Testis (tissue), 2 donors: ENCODE measurements at regions not wholly inside any gene's neighbourhood (a gene's known extent, or its start where the extent isn't known, plus 50 kb on each side); places are given as distances from the start of the nearest gene placed in this dataset.

ENCODE experiments used
- CTCF ChIP-seq, 3 experiments: fragments of 450-650 bp in 2 of 3; fragments of 200-600 bp in 1 of 3; sonication (generic) in 1 of 3; IDR thresholded peaks; one replicate each; pipeline ENCODE4 v1.5.1; 2016 to 2019; ENCODE audit warnings: antibody characterized with exemption in 3 of 3, mild to moderate bottlenecking in 2 of 3, moderate library complexity in 1 of 3
- POLR2A ChIP-seq: fragments of 450-650 bp; IDR thresholded peaks from one replicate; pipeline ENCODE4 v1.6.1; 2017; ENCODE audit warnings: antibody characterized with exemption, mild to moderate bottlenecking, moderate library complexity

- TF ChIP-seq CTCF (IDR thresholded peaks at IDR 0.05) (no peak), POLR2A (no peak)
These were observed 81.6 kb downstream of the ASCL4 start for GRCh38 chr12:107856096-107856495.
